IPS-20b (cell line): ENCODE measurements at regions not wholly inside any gene's neighbourhood (a gene's known extent, or its start where the extent isn't known, plus 50 kb on each side); places are given as distances from the start of the nearest gene placed in this dataset.
A peak's percentile ranks its signal among the peaks of the same experiment; 100 is the strongest.

Source experiments
- H3K27ac ChIP-seq: one replicate; pipeline ENCODE4 v1.5.1; 2013; ENCODE audit warnings: low read length
- H3K27me3 ChIP-seq: 2 replicates; pipeline ENCODE4 v1.6.1; 2013; ENCODE audit warnings: mild to moderate bottlenecking, low read length, inconsistent platforms; ENCODE audit not compliant: insufficient read depth
- H3K36me3 ChIP-seq: 2 replicates; pipeline ENCODE4 v1.6.1; 2013; ENCODE audit warnings: low read depth, mild to moderate bottlenecking, inconsistent platforms, low read length, moderate library complexity; ENCODE audit not compliant: insufficient read depth
- H3K4me1 ChIP-seq: 2 replicates; pipeline ENCODE4 v1.6.1; 2013; ENCODE audit warnings: mild to moderate bottlenecking, control low read depth, inconsistent platforms, low read length, moderate library complexity; ENCODE audit not compliant: insufficient read depth
- H3K4me3 ChIP-seq: 2 replicates; pipeline ENCODE4 v1.5.1; 2013; ENCODE audit warnings: mild to moderate bottlenecking, low read length, inconsistent platforms
- H3K9ac ChIP-seq: 2 replicates; pipeline ENCODE4 v1.6.1; 2013; ENCODE audit warnings: low read depth, mild to moderate bottlenecking, inconsistent platforms, low read length, moderate library complexity
- H3K9me3 ChIP-seq: 2 replicates; pipeline ENCODE4 v1.6.1; 2013; ENCODE audit warnings: mild to moderate bottlenecking, low read depth, low read length, inconsistent platforms; ENCODE audit not compliant: insufficient read depth

GRCh38 chr1:56401191-56401590 lies 178.2 kb downstream of the PLPP3 start:
- Histone ChIP-seq H3K27me3 (no peaks in the 10 kb centered on the region), H3K4me3 (no peak overlapping the region), H3K9me3 (no peaks in the 10 kb centered on the region), H3K9ac (no peak overlapping the region), H3K27ac (no peak overlapping the region), H3K4me1 (0 out of 2 replicates have a peak, but pooled peaks cover 5% of the 10 kb centered on the region), H3K36me3 (no peaks in the 10 kb centered on the region)

DNA sequence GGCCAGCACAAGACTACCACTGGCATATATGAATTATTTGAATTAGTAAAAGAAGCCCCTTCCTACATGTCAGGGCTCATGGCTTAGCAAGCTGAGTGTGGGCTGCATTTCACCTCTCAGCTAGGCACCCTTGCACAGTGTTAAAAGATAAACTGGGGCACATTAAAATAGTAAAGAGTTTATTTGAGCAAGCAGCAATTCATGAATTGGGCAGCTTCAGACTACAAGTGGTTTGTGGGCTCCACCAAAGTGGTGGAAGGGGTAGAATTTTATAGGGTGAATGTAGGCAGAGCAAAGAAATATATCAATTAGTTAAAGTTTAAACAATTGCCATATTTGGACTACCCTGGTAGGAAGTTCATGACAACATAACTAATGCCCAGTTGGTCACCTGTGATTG lies 178.8 kb downstream of the PLPP3 start:
- H3K27me3 ChIP-seq = no peaks in the 10 kb centered on the region
- H3K36me3 ChIP-seq = no peaks in the 10 kb centered on the region
- no peak overlapping the region for H3K9ac ChIP-seq
- no peaks in the 10 kb centered on the region for H3K9me3 ChIP-seq
- H3K4me3 ChIP-seq = no peak overlapping the region
- H3K4me1 ChIP-seq = 0 out of 2 replicates have a peak, but pooled peaks cover 5% of the 10 kb centered on the region
- no peak overlapping the region for H3K27ac ChIP-seq

DNA sequence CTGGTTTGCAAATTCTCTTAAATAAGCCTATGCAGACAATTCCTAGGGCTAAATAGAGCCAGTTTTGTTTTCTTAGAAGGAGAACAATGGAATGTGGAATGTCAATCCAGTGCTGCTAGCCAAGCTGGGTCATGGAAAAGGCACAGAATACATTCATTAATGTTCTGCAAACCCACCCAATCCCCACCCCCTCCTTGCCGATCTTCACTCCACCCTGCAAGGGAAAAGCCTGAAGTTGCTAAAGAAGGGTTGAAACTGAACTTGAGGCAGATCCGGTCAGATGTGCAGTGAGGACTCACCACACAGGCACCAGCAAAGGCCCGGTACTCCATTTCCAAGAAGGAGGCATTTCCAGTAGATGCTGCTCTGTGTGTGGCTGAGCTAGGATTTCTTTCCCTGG lies 179.6 kb downstream of the PLPP3 start:
- no peaks in the 10 kb centered on the region for H3K9me3 ChIP-seq
- no peak overlapping the region for H3K27ac ChIP-seq
- H3K9ac ChIP-seq = no peak overlapping the region
- no peak overlapping the region for H3K4me3 ChIP-seq
- 0 out of 2 replicates have a peak, but pooled peaks cover 5% of the 10 kb centered on the region for H3K4me1 ChIP-seq
- no peaks in the 10 kb centered on the region for H3K36me3 ChIP-seq
- no peaks in the 10 kb centered on the region for H3K27me3 ChIP-seq

DNA sequence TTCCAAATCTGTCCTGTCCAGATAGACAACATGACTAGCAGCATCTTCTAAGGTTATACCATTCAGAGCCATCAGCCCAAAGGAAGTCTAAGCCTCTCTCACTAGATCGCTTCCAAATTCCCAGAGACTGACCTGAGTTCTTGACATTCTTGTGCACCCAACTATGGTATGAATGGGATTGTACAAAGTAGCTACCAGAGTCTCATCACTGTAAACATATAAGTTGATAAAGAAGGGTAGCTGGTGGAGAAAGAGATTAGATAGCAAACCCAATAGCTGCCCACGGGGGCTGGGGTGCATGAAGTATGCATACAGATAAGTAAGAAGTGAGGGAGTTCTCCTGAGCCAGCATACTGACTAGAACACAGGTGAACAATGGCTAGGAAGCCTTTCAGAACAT lies 180.0 kb downstream of the PLPP3 start:
- Histone ChIP-seq H3K4me3 (no peak overlapping the region), H3K27ac (no peak overlapping the region), H3K27me3 (no peaks in the 10 kb centered on the region), H3K4me1 (0 out of 2 replicates have a peak, but pooled peaks cover 5% of the 10 kb centered on the region), H3K36me3 (no peaks in the 10 kb centered on the region), H3K9ac (no peak overlapping the region), H3K9me3 (no peaks in the 10 kb centered on the region)

DNA sequence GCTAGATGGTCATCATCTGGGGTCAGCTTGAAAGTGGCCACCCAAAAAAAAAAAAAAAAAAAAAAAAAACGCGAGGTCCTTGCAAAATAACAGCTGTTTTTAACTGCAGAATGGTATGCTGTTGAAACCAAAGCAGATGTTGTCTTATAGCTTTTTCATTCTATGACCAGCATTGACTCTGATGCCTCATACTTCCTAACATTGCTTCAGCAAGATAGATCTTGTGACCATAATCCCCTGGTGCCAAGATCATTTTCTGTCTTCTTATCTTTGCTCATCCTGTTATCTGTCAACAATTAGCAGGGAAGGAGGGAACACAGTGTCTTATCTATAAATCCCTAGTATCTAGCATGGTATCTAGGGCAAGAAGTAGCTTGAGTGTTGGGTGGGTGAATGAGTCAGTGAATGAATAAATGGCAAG lies 181.5 kb downstream of the PLPP3 start:
- Histone ChIP-seq H3K27me3 (no peaks in the 10 kb centered on the region), H3K9me3 (no peaks in the 10 kb centered on the region), H3K36me3 (no peaks in the 10 kb centered on the region), H3K4me1 (0 out of 2 replicates have a peak, but pooled peaks cover 5% of the 10 kb centered on the region), H3K27ac (no peak overlapping the region), H3K4me3 (no peak overlapping the region), H3K9ac (no peak overlapping the region)

- Histone ChIP-seq H3K27me3 (no peaks in the 10 kb centered on the region), H3K9me3 (no peaks in the 10 kb centered on the region), H3K9ac (no peak overlapping the region), H3K4me1 (0 out of 2 replicates have a peak, but pooled peaks cover 5% of the 10 kb centered on the region), H3K27ac (no peak overlapping the region), H3K36me3 (no peaks in the 10 kb centered on the region), H3K4me3 (no peak overlapping the region)
These were observed 182.0 kb downstream of the PLPP3 start for GRCh38 chr1:56397409-56397808.

DNA sequence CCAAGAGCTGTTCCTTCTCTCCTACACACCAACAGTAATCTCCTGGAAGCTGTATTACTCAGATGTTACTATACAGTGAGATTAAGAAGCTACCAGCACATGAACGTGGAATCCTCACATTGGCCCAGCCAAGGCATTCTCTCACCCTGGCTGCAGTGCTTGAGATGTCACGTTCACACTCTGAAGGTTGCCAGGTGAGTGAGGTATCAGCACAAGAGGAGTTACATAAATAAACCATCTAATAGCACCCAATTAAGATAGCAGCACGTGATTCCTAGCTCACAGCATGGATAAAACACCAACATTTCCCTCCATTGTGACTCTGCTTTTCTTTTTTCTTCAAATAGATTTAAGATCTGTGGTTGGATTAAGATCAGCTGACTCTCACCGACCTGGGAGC lies 182.8 kb downstream of the PLPP3 start:
- H3K4me3 ChIP-seq = no peak overlapping the region
- H3K4me1 ChIP-seq = peaks cover 5% of the 10 kb centered on the region; the same call in 1 of the 2 replicates
- no peak overlapping the region for H3K27ac ChIP-seq
- H3K36me3 ChIP-seq = no peaks in the 10 kb centered on the region
- no peaks in the 10 kb centered on the region for H3K27me3 ChIP-seq
- no peak overlapping the region for H3K9ac ChIP-seq
- no peaks in the 10 kb centered on the region for H3K9me3 ChIP-seq

GRCh38 chr1:56395776-56396175 lies 183.6 kb downstream of the PLPP3 start:
- Histone ChIP-seq H3K9ac (no peak overlapping the region), H3K27me3 (no peaks in the 10 kb centered on the region), H3K27ac (no peak overlapping the region), H3K4me1 (peaks cover 11% of the 10 kb centered on the region; the same call in 1 of the 2 replicates), H3K36me3 (no peaks in the 10 kb centered on the region), H3K9me3 (no peaks in the 10 kb centered on the region), H3K4me3 (no peak overlapping the region)

- Histone ChIP-seq H3K27ac (no peak overlapping the region), H3K9ac (no peak overlapping the region), H3K4me3 (no peak overlapping the region), H3K36me3 (no peaks in the 10 kb centered on the region), H3K4me1 (peaks cover 10% of the 10 kb centered on the region; the same call in 1 of the 2 replicates), H3K27me3 (no peaks in the 10 kb centered on the region), H3K9me3 (no peaks in the 10 kb centered on the region)
These were observed 185.1 kb downstream of the PLPP3 start for GRCh38 chr1:56394298-56394697.

GRCh38 chr1:56390934-56391731 lies 188.2 kb downstream of the PLPP3 start:
- Histone ChIP-seq H3K4me1 (peaks cover 10% of the 10 kb centered on the region; the same call in 1 of the 2 replicates), H3K9me3 (no peaks in the 10 kb centered on the region), H3K36me3 (no peaks in the 10 kb centered on the region), H3K4me3 (no peak overlapping the region), H3K9ac (no peak overlapping the region), H3K27me3 (no peaks in the 10 kb centered on the region), H3K27ac (no peak overlapping the region)

GRCh38 chr1:56390232-56390867 lies 189.0 kb downstream of the PLPP3 start:
- Histone ChIP-seq H3K9ac (peak overlapping the region; percentile 23; the same call in 1 of the 2 replicates), H3K4me1 (peaks cover 10% of the 10 kb centered on the region; the same call in 1 of the 2 replicates), H3K36me3 (no peaks in the 10 kb centered on the region), H3K9me3 (no peaks in the 10 kb centered on the region), H3K4me3 (peak overlapping the region; percentile 54; the same call in 1 of the 2 replicates), H3K27me3 (no peaks in the 10 kb centered on the region), H3K27ac (no peak overlapping the region)

DNA sequence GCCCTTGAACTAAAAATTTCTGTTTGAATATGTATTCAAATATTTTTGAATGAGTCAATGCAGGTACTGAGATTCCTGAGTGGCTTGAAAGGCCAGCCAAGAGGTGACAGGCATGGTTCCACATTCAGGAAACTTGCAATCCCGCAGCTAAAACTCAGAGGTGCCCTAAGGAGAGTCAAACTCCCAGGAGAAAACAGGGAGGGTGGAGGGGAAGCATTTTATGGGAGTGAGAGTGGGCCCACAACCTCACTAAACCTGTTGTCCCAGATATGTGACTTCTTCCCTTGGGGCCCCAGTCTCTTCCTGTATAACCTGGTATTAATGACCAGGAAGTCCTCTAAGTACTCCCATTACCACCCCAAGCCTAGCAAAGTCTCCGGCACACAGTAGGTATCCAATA lies 189.6 kb downstream of the PLPP3 start:
- H3K4me3 ChIP-seq = no peak overlapping the region
- no peak overlapping the region for H3K27ac ChIP-seq
- no peaks in the 10 kb centered on the region for H3K36me3 ChIP-seq
- H3K27me3 ChIP-seq = no peaks in the 10 kb centered on the region
- H3K4me1 ChIP-seq = peaks cover 10% of the 10 kb centered on the region; the same call in 1 of the 2 replicates
- H3K9me3 ChIP-seq = no peaks in the 10 kb centered on the region
- no peak overlapping the region for H3K9ac ChIP-seq
